GM18951 (cell line): ENCODE measurements at regions not wholly inside any gene's neighbourhood (a gene's known extent, or its start where the extent isn't known, plus 50 kb on each side); places are given as distances from the start of the nearest gene placed in this dataset.

Experiments used
- POLR2A ChIP-seq: IDR thresholded peaks from 4 replicates; pipeline ENCODE4 v1.6.1; 2011; ENCODE audit warnings: mild to moderate bottlenecking; ENCODE audit not compliant: insufficient read length, insufficient read depth; ENCODE audit errors: extremely low read depth
- in situ Hi-C: fragments of 300-500 bp; cut with MboI; formaldehyde crosslinking; loops from one replicate; pipeline ENCODE4 v1.12.0; 2022; ENCODE audit warnings: low sequenced_read_pairs, mixed read lengths, inconsistent platforms; ENCODE audit not compliant: unreplicated experiment

- in situ Hi-C loops, result no loop called here
These were observed 220.3 kb downstream of the OR13H1 start for GRCh38 chrX:131764216-131764615.

GRCh38 chrX:131778269-131779218, 234.7 kb downstream of the OR13H1 start:
- in situ Hi-C loops, result no loop called here
- peak; percentile 11 for TF ChIP-seq POLR2A

More at GRCh38 chrX:131764216-131764615, 220.3 kb downstream of the OR13H1 start:
- no peak for TF ChIP-seq POLR2A

- no peak for TF ChIP-seq POLR2A
- in situ Hi-C loops, result no loop called here
These were observed 235.4 kb downstream of the OR13H1 start for GRCh38 chrX:131779306-131779705.

DNA sequence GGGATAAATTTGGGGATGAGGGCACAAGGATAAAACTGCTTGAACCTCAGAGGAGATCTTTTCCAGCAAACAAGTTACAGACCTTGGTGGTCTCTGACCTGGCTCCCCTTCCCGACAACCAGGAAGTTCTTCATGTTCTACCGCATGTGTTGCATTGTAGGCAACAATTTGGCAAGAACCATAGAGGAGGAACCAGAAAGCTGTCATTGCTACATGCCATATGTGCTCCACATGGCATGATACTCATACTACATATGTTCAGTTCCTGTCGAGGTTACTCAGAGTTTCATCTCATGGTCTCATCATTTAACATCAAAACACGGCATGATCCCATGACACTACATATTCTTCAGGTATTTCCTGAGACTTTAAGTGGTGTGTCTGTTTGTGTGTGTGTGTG, 235.9 kb downstream of the OR13H1 start:
- in situ Hi-C loops, result no loop called here
- TF ChIP-seq POLR2A, result no peak

- in situ Hi-C loops, result no loop called here
- no peak for TF ChIP-seq POLR2A
These were observed 238.8 kb downstream of the OR13H1 start for GRCh38 chrX:131782646-131783045.

GRCh38 chrX:131783555-131784308, 239.4 kb upstream of the STK26 start:
- in situ Hi-C loops, result no loop called here
- TF ChIP-seq POLR2A, result no peak

DNA sequence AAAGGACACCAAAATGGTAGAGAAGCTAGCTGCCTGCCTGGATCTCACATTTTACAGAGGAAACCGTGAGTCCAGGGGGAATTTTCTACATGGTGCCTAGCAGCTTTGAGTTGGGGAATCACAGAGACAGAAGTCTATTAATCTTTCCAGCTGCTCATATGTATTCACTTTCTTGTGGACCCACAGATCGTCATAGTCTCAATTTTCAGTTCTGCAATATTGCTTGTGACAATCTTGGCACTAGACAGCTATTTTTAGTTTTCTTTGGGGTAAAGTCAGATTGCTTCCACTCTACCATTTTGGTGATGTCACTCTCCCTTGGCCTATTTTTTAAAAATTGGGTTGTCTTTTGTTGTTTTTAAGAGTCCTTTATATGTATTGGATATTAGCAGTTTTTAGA, 233.4 kb upstream of the STK26 start:
- no peak for TF ChIP-seq POLR2A
- in situ Hi-C loops, result no loop called here

DNA sequence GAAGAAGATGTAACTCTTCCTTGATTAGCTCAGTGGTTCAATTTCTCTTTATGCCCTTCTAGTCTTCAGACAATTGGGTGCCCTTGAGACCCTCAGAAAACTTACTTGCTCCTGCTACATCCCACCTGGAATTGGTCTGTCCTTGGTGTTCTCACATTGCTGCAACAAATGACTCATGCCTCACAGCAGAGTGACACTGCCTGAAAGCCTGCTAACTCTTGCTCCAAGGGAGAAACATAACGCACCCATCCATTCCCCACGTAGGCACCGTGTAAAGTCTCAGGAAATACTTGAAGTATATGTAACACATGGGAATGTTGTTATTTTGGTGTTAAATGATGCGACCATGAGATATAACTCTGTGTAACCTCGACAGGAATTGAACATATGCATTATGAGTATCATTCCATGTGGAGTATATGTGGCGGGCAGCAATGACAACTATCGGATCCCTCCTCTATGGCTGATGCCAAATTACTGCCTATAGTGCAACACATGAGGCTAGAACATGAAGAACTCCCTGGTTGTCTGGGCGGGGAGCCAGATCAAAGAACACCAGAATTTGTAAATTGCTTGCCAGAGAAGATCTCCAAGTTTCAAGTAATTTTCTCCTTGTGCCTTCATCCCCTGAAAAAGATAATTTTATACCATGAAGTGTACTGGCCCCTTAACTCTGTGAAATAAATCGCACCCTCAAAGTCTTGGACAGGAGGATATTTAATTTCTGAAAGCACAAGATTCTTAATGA, 231.3 kb upstream of the STK26 start:
- no peak for TF ChIP-seq POLR2A
- in situ Hi-C loops, result no loop called here

DNA sequence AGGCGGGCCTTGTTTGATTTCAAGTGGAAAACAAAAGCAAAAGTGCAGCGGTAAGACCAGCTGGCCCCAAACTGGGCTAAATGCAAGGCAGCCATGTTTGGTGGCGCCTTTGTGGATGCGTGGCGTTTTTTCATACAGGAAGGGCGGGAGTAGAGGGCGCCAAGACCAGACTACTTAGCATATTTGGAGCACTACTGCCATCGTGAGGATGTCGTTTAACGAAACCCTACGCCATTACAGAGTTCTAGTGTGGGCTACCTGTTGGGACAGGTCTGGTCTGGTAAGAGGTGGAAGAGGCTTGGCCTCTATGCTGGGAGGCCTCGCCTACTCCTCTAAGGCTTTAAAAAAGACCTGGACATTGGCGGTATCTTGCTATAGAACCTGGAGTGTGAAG, 230.7 kb upstream of the STK26 start:
- TF ChIP-seq POLR2A, result no peak
- in situ Hi-C loops, result no loop called here

DNA sequence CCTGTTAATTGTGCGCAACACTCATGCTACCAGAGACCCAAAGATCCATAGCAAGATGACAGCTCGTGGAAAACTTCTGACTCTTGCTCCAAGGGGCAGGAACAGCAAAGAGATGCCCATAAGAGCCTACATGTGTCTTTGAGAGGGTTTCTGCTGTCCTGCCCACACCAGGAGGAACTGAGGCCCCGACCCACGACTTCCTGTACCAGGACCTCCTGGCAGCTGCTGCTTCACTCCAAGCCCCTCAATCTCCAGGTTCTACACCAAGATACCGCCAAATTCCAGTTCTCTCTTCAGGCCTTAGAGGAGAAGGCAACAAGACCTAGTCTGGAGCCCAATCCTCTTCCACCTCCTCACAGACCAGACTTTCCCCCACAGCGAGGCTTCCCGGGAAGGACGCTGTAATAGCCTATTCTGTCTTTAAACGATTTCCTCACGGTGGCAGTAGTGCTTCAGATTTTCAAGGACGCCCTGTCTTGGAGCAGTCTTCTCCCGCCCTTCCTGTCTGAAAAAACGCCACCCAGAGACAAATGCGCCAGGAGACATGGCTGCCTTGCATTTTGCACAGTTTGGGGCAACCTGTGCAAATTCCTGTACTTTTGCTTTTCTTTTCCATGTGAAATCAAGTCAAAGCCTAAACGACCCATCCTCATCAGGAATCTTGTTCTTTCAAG, 230.2 kb upstream of the STK26 start:
- in situ Hi-C loops, result no loop called here
- TF ChIP-seq POLR2A, result no peak

GRCh38 chrX:131795442-131796229, 227.5 kb upstream of the STK26 start:
- in situ Hi-C loops, result no loop called here
- TF ChIP-seq POLR2A, result no peak

GRCh38 chrX:131801066-131801465, 222.0 kb upstream of the STK26 start:
- in situ Hi-C loops, result no loop called here
- TF ChIP-seq POLR2A, result no peak
